K562 (cell line): ENCODE measurements at regions not wholly inside any gene's neighbourhood (a gene's known extent, or its start where the extent isn't known, plus 50 kb on each side); places are given as distances from the start of the nearest gene placed in this dataset.

Experiments
- ATAC-seq: fragments of 200-7000 bp; cut with Tn5 transposase; 3 replicates; pipeline ENCODE4 v1.9.1; 2020; ENCODE audit warnings: moderate library complexity
- BruUV-seq: library from RNA; stranded (reverse); fragments of 400-500 nt; replicated peaks from 2 replicates; lab custom pipeline; 2021; lab: Mats Ljungman, UMichigan
- CTCF ChIA-PET: fragments of 300-600 bp; formaldehyde crosslinking; extraction: SDS; loops from one replicate; lab custom pipeline; 2021; ENCODE audit warnings: low intra/inter-chr PET ratio; lab: Yijun Ruan, JAX
- POLR2A ChIA-PET: fragments of 300-600, 350-650 bp; sonication (Branson Sonifier 250); formaldehyde crosslinking; extraction: SDS; loops from one replicate; lab custom pipeline; 2021; ENCODE audit warnings: antibody characterized with exemption, inconsistent platforms; lab: Yijun Ruan, JAX
- DNase-seq, 4 experiments: peaks; one replicate each; pipeline versions ENCODE4 v3.0.0 to v3.0.0-alpha.2; 2011 to 2018; ENCODE audit warnings: low spot score in 3 of 4, mixed read lengths in 3 of 4; ENCODE audit errors: extremely low read depth in 1 of 4
- FAIRE-seq: peaks from 2 replicates; lab custom pipeline; 2011; peaks lifted over from hg19 to GRCh38; lab: Jason Lieb, UNC
- H2AFZ ChIP-seq: 2 replicates; pipeline ENCODE4 v1.6.0; 2011; ENCODE audit warnings: low read depth, low read length, control low read depth, inconsistent platforms
- H3K27ac ChIP-seq: fragments of 200-600 bp; 3 replicates; pipeline ENCODE4 v1.8.0; 2011; ENCODE audit warnings: low read depth, mild to moderate bottlenecking, control low read depth, inconsistent platforms, low read length, moderate library complexity, mixed read lengths; ENCODE audit errors: extremely low read depth
- H3K27me3 ChIP-seq, 2 experiments: fragments of 300-600 bp in 1 of 2; 2 replicates in 1 of 2; 3 replicates in 1 of 2; pipeline versions ENCODE4 v1.6.0 to v1.8.0; 2011; ENCODE audit warnings: inconsistent platforms in 2 of 2, low read length in 2 of 2, mild to moderate bottlenecking in 1 of 2, mixed read lengths in 1 of 2, moderate library complexity in 1 of 2; ENCODE audit not compliant: control insufficient read depth in 2 of 2, insufficient read depth in 2 of 2
- H3K36me3 ChIP-seq: fragments of 300-600 bp; 3 replicates; pipeline ENCODE4 v1.8.0; 2011; ENCODE audit warnings: mild to moderate bottlenecking, low read length, inconsistent platforms; ENCODE audit not compliant: control insufficient read depth, insufficient read depth
- H3K4me1 ChIP-seq, 2 experiments: fragments of 200-600 bp in 1 of 2; replicated peaks in 1 of 2; 2 replicates in 1 of 2; 3 replicates in 1 of 2; pipeline versions ENCODE4 v1.5.1 to v1.8.0; 2011; ENCODE audit warnings: inconsistent platforms in 2 of 2, low read length in 2 of 2, mild to moderate bottlenecking in 1 of 2, mixed read lengths in 1 of 2, moderate library complexity in 1 of 2; ENCODE audit not compliant: control insufficient read depth in 2 of 2, insufficient read depth in 2 of 2
- H3K4me2 ChIP-seq: 2 replicates; pipeline ENCODE4 v1.6.1; 2011; ENCODE audit warnings: low read length, control low read depth, inconsistent platforms, mixed read lengths; ENCODE audit not compliant: insufficient read depth
- H3K4me3 ChIP-seq: fragments of 200-600 bp; sonication (generic), shearing (Covaris generic); 2 replicates; pipeline ENCODE4 v1.5.1; 2016; ENCODE audit warnings: control low read depth, inconsistent platforms
- H3K79me2 ChIP-seq: fragments of 200-600 bp; 3 replicates; pipeline ENCODE4 v1.8.0; 2011; ENCODE audit warnings: low read length, inconsistent platforms; ENCODE audit not compliant: control insufficient read depth, insufficient read depth
- H3K9ac ChIP-seq, 2 experiments: 2 replicates each; pipeline versions ENCODE4 v1.6.0 to v1.6.1; 2011; ENCODE audit warnings: low read depth in 2 of 2, low read length in 2 of 2, control low read depth in 1 of 2, inconsistent platforms in 1 of 2, mild to moderate bottlenecking in 1 of 2, mixed read lengths in 1 of 2; ENCODE audit not compliant: insufficient read depth in 1 of 2
- H3K9me1 ChIP-seq: one replicate; pipeline ENCODE4 v1.6.0; 2011; ENCODE audit warnings: inconsistent platforms, mild to moderate bottlenecking, low read length, moderate library complexity; ENCODE audit not compliant: control insufficient read depth, insufficient read depth
- H3K9me3 ChIP-seq: replicated peaks from 2 replicates; pipeline ENCODE4 v1.5.1; 2011; ENCODE audit warnings: low read depth, low read length, inconsistent platforms; ENCODE audit not compliant: control insufficient read depth, insufficient read depth
- H4K20me1 ChIP-seq: replicated peaks from 2 replicates; pipeline ENCODE4 v1.6.1; 2011; ENCODE audit warnings: low read length, inconsistent platforms, mixed read lengths; ENCODE audit not compliant: control insufficient read depth, insufficient read depth
- ARID2 ChIP-seq: fragments of 450-650 bp; IDR thresholded peaks from 2 replicates; pipeline ENCODE4 v1.6.1; 2017; ENCODE audit warnings: antibody characterized with exemption, mild to moderate bottlenecking
- CBFA2T2 ChIP-seq: fragments of 450-650 bp; conservative IDR thresholded peaks from 2 replicates; pipeline ENCODE4 v1.6.1; 2017; ENCODE audit warnings: mild to moderate bottlenecking
- CHD2 ChIP-seq: IDR thresholded peaks from 2 replicates; pipeline ENCODE4 v1.6.1; 2011; ENCODE audit warnings: low read depth, low read length
- ETV5 ChIP-seq: sonication (generic); formaldehyde crosslinking; IDR thresholded peaks from 2 replicates; pipeline ENCODE4 v1.4.0; 2020; ENCODE audit warnings: low read depth, mild to moderate bottlenecking, missing genetic modification reagents
- FOS ChIP-seq: IDR thresholded peaks from 3 replicates; pipeline ENCODE4 v1.6.1; 2011; ENCODE audit not compliant: insufficient read length; ENCODE audit errors: extremely low read depth
- ILK ChIP-seq: fragments of 450-650 bp; IDR thresholded peaks from 2 replicates; pipeline ENCODE4 v1.6.1; 2016; ENCODE audit warnings: missing genetic modification characterization, low read depth, mild to moderate bottlenecking, missing compliant biosample characterization, moderate library complexity, borderline replicate concordance
- IRF2 ChIP-seq: sonication (generic); formaldehyde crosslinking; IDR thresholded peaks from 2 replicates; pipeline ENCODE4 v1.8.1; 2022; ENCODE audit warnings: mild to moderate bottlenecking, missing genetic modification reagents
- NFYB ChIP-seq: IDR thresholded peaks from 2 replicates; pipeline ENCODE4 v1.6.1; 2011; ENCODE audit warnings: mild to moderate bottlenecking, moderate library complexity; ENCODE audit not compliant: insufficient read length; ENCODE audit errors: extremely low read depth
- POU5F1 ChIP-seq: fragments of 150-350 bp; IDR thresholded peaks from 2 replicates; pipeline ENCODE4 v1.6.1; 2014; ENCODE audit warnings: borderline replicate concordance, low read length, low read depth, mild to moderate bottlenecking; ENCODE audit not compliant: partially characterized antibody
- RBM39 ChIP-seq: fragments of 200-400 bp; formaldehyde crosslinking; optimal IDR thresholded peaks from 2 replicates; pipeline ENCODE3; 2018; ENCODE audit warnings: low read depth, low read length
- SMAD3 ChIP-seq: fragments of 450-650 bp; formaldehyde crosslinking; conservative IDR thresholded peaks from 2 replicates; pipeline ENCODE4 v1.4.0; 2020; ENCODE audit warnings: mild to moderate bottlenecking
- SMC3 ChIP-seq: conservative IDR thresholded peaks from 2 replicates; pipeline ENCODE4 v1.6.1; 2011; ENCODE audit warnings: low read depth, low read length, improper control_type of control experiment; ENCODE audit not compliant: insufficient read depth
- ZNF23 ChIP-seq: fragments of 250-450 bp; sonication (Bioruptor Pico); IDR thresholded peaks from 2 replicates; pipeline ENCODE4 v1.4.0; 2020; ENCODE audit warnings: mild to moderate bottlenecking
- ZNF436 ChIP-seq: fragments of 250-450, 450-650 bp; sonication (Bioruptor Pico); formaldehyde crosslinking; IDR thresholded peaks from 2 replicates; pipeline ENCODE4 v1.7.0; 2020; ENCODE audit warnings: mild to moderate bottlenecking
- ZNF57 ChIP-seq: fragments of 450-650 bp; formaldehyde crosslinking; IDR thresholded peaks from 2 replicates; pipeline ENCODE4 v1.4.0; 2020; ENCODE audit warnings: mild to moderate bottlenecking, moderate library complexity
- WGBS: fragments of 100-300 bp; shearing (Covaris generic); methylation state at CpG from one replicate; pipeline ENCODE4 v1.1.6; 2016; ENCODE audit warnings: low coverage, mixed read lengths; ENCODE audit not compliant: insufficient coverage; ENCODE audit errors: missing lambda C conversion rate; 5-methylcytosine and 5-hydroxymethylcytosine counted together
- in situ Hi-C: fragments of 300-500 bp; cut with MboI; formaldehyde crosslinking; loops from 4 replicates; pipeline ENCODE4 v1.15.0; 2018; ENCODE audit warnings: inconsistent platforms, mixed read lengths
- intact Hi-C: fragments of 100-400 bp; cut with micrococcal nuclease; formaldehyde crosslinking; loops from 2 replicates; pipeline ENCODE4 v1.14.2; 2022
- TF ChIP-seq, protein P1 (sequence below): sonication (generic); formaldehyde crosslinking; IDR thresholded peaks from 2 replicates; pipeline ENCODE4 v1.4.0; 2020; ENCODE audit warnings: mild to moderate bottlenecking, missing genetic modification reagents
- TF ChIP-seq, protein P2 (sequence below): fragments of 450-650 bp; IDR thresholded peaks from 2 replicates; pipeline ENCODE4 v1.6.1; 2016
- TF ChIP-seq, protein P3 (sequence below), 2 experiments: IDR thresholded peaks; 2 replicates each; pipeline ENCODE4 v1.6.1; 2011; ENCODE audit warnings: borderline replicate concordance in 1 of 2, control low read depth in 1 of 2, low read depth in 1 of 2, low read length in 1 of 2, mild to moderate bottlenecking in 1 of 2, mixed read lengths in 1 of 2, moderate library complexity in 1 of 2; ENCODE audit not compliant: insufficient read depth in 1 of 2, insufficient read length in 1 of 2, poor library complexity in 1 of 2, severe bottlenecking in 1 of 2; ENCODE audit errors: extremely low read depth in 1 of 2

DNA sequence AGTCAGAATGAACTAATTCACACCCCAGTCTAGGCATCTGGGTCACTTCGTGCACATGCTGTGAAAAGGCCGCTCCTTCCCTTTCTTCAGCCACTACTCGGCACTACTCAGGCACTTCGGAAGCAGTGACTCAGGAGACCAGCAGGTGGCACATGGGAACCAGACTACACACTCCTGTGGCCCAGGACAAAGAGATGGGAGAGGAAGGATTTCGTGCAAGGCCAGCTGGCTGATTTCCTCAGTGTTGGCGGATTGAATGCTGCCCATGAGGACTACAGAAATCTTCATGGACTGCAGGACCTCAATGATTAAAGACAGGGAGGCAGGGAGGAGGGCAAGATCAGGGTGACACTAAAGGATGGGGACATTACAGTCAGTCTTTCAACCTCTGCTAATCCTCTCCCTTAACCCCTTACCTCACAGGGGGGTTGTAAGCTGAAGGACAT is 117.8 kb upstream of the SPACA1 start:
- in situ Hi-C loops (no loop called here), intact Hi-C loops (loop anchor here (1.0 to 10.0 kb wide), 5 partner anchors 308 to 940 kb away; no protein-coding TSS in a partner anchor)
- Histone ChIP-seq H4K20me1 (no peaks in the 10 kb centered on the region), H3K36me3 (no peaks in the 10 kb centered on the region), H2AFZ (no peak overlapping the region; the same call in 1 of the 2 replicates), H3K9me3 (no peaks in the 10 kb centered on the region), H3K27ac (no peak overlapping the region), H3K4me1 (no peaks in the 10 kb centered on the region), H3K9me1 (no peaks in the 10 kb centered on the region), H3K4me3 (no peak overlapping the region), H3K79me2 (no peaks in the 10 kb centered on the region), H3K27me3 (peaks cover 2 to 4% of the 10 kb centered on the region in 2 experiments; a peak in 1 of 5 replicates), H3K4me2 (no peak overlapping the region), H3K9ac (no peak overlapping the region)
- BruUV-seq: no TSS peak
- ChIA-PET POLR2A (no interaction called here), CTCF (interaction anchor here (0.8 to 1.8 kb wide), 3 partner anchors 98 to 941 kb away, joined by 3 to 10 read pairs (median 3); no protein-coding TSS in a partner anchor)
- peak; percentile 98 for FAIRE-seq
- peak; percentile 99 for ATAC-seq
- 3% methylated on average over 6 of the region's 6 CpGs for WGBS
- DNase-seq: peak; percentile 66 to 77 (median 68)
- TF ChIP-seq CHD2: no peak
- TF ChIP-seq, protein P1, sequence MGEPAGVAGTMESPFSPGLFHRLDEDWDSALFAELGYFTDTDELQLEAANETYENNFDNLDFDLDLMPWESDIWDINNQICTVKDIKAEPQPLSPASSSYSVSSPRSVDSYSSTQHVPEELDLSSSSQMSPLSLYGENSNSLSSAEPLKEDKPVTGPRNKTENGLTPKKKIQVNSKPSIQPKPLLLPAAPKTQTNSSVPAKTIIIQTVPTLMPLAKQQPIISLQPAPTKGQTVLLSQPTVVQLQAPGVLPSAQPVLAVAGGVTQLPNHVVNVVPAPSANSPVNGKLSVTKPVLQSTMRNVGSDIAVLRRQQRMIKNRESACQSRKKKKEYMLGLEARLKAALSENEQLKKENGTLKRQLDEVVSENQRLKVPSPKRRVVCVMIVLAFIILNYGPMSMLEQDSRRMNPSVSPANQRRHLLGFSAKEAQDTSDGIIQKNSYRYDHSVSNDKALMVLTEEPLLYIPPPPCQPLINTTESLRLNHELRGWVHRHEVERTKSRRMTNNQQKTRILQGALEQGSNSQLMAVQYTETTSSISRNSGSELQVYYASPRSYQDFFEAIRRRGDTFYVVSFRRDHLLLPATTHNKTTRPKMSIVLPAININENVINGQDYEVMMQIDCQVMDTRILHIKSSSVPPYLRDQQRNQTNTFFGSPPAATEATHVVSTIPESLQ (CRISPR knock-in tag): no peak
- TF ChIP-seq, protein P2, sequence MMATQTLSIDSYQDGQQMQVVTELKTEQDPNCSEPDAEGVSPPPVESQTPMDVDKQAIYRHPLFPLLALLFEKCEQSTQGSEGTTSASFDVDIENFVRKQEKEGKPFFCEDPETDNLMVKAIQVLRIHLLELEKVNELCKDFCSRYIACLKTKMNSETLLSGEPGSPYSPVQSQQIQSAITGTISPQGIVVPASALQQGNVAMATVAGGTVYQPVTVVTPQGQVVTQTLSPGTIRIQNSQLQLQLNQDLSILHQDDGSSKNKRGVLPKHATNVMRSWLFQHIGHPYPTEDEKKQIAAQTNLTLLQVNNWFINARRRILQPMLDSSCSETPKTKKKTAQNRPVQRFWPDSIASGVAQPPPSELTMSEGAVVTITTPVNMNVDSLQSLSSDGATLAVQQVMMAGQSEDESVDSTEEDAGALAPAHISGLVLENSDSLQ: no peak
- TF ChIP-seq SMAD3 (CRISPR knock-in tag): no peak
- no peak for TF ChIP-seq ZNF436 (CRISPR knock-in tag)
- TF ChIP-seq NFYB: no peak
- no peak for TF ChIP-seq CBFA2T2
- TF ChIP-seq IRF2 (CRISPR knock-in tag): no peak
- TF ChIP-seq ILK: no peak
- no peak for TF ChIP-seq FOS
- no peak for TF ChIP-seq ETV5 (CRISPR knock-in tag)
- peak; percentile 37 for TF ChIP-seq RBM39
- 0 out of 2 replicates have a peak, but pooled peaks have one; percentile 9 for TF ChIP-seq ARID2
- no peak for TF ChIP-seq POU5F1
- no peak for TF ChIP-seq ZNF23
- TF ChIP-seq, protein P3, sequence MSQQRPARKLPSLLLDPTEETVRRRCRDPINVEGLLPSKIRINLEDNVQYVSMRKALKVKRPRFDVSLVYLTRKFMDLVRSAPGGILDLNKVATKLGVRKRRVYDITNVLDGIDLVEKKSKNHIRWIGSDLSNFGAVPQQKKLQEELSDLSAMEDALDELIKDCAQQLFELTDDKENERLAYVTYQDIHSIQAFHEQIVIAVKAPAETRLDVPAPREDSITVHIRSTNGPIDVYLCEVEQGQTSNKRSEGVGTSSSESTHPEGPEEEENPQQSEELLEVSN (IDR thresholded peaks at IDR 0.05; ENCODE audit: borderline replicate concordance in 1 of 2, extremely low read depth in 1 of 2, insufficient read depth in 1 of 2, insufficient read length in 1 of 2, low read depth in 1 of 2, low read length in 1 of 2, poor library complexity in 1 of 2, severe bottlenecking in 1 of 2): peak in 1 of 2 experiments; percentile 25
- TF ChIP-seq SMC3: peak; percentile 95
- TF ChIP-seq ZNF57 (CRISPR knock-in tag): no peak
